ENCODE measurements at regions not wholly inside any gene's neighbourhood (a gene's known extent, or its start where the extent isn't known, plus 50 kb on each side); places are given as distances from the start of the nearest gene placed in this dataset.
"Not testable (repeated sequence)": the region's sequence is repeated elsewhere in the genome, so short reads cannot be mapped to it uniquely, and the experiment has no call there.

DNA sequence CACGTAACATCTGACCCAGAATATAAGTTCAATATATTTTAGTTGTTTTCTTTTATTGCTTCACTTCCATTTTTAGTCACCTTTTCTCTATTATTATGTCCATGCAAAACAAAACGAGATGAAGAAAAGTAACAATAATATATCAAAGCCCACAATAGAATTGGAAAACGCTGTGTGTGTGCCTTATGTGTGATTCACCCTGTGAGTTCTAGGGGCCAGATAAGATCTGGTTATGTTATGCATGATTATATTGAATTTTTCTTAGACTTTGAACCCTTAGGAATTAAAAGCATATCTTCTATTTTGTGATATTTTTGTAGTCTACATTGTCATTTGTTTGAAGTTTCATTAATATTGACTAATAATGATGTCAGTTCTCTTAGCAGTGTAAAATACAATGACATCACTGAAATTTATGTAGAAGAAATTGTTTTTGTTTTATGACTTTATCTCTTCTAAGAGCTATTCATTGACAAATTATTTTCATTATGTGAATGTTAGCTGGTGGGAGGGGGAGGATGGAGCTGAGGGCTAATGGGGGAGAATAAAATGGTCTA is 243.6 kb downstream of the TFAP2B start:
- DNase-seq = no peak

DNA sequence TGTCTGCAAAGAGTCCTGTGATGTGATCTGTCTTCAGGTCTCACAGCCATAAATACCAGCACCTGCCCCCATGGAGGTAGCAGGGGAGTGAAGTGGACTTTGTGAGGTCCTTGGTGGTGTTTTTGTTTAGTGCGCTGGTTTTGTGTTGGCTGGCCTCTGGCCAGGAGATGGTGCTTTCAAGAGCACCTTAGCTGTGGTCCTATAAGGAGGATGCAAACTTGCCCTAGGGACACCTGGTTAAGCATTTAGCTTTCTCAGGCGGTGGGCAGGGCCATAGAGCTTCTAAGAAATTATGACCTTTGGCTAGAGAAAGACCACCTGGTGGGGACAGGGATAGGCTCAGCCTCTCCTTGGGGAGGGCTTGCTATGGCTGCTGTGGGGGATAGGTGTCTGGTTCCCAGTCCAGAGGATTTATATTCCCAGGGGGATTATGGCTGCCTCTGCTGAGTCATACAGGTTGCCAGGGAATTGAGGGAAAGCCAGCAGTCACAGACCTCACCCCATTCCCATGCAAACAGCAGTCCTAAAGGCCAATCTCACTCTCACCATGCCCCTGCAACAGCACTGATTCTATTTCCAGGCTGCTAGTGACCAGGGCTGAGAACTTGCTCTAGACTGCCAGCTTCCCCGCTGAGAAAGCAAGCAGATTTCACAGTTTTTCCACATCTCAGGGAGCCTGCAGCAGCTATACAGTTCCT is 259.3 kb downstream of the TFAP2B start:
- DNase-seq = no peak

DNA sequence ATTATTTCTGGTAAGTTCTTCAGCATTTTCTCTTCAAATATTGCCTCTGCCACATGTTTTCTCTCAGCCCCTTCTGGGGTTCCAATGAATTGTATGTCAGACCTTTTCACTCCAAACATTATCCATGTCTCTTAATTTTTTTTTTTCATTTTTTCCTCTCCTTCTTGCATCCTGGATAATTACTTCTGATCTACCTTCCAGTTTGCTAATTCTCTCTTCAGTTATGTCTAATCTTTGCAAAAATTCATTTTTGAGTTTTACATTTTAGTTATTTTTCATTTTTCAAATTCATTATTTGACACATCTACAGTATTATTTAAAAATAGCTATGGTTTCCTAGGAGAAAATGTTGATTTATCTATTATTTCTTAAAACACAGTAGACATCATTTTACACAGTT is 271.7 kb downstream of the TFAP2B start:
- DNase-seq = no peak

DNA sequence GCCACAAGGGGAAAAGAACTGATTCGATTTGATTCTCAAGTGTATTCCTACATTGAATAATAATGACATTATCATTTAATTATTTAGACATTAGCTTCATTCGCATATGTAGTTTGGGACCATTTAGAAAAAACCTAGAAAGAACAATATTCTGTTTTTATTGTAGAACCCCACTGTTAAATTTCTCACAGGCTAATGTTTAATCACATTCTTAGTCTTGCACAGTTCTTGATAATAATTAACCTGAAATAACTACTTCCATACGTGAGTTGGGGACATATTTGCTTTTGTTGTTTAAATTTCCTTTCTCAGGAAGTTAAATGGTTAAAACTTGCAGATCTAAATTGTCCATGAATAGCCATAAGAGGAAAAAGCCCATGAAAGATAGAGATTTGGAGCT is 275.2 kb downstream of the TFAP2B start:
- DNase-seq = no peak

DNA sequence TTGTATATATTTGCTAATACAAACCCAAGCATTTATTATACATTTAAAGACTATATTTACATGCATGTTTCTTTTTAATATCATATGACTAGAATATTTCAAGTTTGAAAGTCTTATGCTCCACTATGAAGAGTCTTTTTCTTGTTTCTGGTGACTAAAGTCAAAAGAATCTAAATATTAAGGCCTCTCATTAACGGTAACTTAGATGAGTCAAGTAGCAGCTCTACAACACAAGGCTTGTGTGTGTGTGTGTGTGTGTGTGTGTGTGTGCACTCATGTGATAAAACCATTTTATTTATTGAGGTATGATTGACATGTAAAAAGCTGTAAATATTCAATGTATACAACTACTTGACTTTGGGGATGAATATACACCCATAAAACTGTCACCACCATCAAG is 275.6 kb downstream of the TFAP2B start:
- no peak for DNase-seq

DNA sequence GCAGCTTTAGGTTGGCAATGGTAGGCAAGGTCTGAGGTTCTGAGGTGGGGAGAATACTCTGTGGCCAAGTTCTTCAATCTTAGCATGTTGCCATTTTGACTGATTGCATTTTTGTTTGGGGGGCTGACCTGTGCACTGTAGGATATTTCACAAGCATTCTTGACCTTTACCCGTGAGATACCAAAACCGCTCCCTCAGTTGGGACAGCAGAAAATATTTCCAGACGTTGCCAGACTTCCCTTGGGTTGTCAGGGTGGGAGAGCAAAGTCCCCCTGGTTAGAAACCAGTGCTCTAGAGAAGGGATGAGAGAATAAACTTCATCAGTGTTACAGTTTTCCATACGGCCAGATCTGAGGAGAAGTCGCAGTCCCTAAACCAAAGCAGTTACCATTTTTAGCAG is 279.6 kb downstream of the TFAP2B start:
- no peak for DNase-seq

DNA sequence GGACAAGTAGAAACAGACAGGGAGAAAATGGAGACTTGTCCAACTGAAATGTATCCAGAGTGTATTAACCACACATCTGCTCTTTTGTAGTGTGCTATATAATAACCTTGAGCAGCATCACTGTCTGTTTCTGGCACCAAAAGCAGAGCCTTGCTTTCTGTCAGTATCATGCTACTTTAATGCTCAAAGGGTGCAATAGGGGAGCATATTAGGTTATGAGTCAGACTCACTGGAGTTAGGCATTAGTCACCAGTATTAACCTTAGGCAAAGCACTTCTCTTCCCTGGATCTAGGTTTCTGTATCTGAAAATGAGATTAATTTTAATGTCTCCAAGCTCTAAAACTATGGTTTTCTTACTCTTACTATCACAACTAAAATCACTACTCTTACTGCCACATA is 280.1 kb downstream of the TFAP2B start:
- no peak for DNase-seq

DNA sequence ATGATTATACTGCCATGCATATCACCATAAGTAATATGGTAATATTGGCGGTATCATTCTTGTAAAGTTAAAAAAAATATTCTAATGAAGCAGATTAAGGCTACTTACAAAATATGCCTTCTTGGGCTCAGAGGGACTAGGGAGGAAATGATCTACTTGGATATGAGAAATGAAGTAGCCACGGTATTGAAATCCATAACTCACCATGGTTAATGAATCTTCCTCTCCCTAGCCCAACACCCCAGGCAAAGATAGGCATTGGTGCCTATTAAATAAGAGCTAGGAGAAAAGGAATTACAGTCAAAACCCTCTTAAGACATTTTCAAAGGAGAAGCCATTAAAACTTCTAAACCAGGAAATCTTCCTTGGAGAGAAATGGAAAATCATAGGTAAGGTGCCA is 280.5 kb downstream of the TFAP2B start:
- no peak for DNase-seq

DNA sequence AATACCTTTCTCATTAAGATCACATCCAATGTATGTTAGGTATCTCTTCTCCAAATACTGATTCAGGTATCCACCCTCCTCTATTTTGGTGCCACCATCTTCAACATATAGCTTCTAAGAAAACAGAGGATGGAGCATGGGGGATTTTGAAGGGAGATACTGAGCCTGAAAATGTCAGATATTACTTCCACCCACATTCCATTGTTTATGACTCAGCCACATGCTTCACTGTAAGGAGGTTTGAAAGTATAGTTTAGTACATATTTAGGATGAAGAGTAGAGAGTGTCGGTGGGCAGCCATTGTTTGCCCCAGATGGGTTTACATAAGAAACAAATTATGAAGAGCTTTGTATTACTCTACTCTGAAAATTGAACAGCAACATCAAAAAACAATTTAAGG is 286.7 kb downstream of the TFAP2B start:
- no peak for DNase-seq

DNA sequence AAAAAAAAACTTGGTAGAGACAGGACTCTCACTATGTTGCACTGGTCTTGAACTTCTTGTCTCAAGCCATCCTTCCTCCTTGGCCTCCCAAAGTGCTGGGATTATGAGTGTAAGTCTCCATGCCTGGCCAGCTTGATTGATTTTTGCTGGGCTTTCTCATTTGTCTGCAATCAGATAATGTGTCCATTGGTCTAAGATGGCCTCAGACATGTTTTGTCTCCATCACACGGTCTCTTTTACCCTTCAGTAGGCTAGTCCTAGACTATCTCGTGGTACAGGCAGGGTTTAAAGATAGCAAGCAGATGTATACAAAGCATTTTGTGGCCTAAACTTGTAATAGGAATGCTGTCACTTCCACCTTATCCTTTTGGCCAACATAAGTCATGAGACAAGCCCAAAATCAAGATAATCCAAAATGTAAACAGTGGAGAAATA is 289.1 kb downstream of the TFAP2B start:
- DNase-seq = no peak

DNA sequence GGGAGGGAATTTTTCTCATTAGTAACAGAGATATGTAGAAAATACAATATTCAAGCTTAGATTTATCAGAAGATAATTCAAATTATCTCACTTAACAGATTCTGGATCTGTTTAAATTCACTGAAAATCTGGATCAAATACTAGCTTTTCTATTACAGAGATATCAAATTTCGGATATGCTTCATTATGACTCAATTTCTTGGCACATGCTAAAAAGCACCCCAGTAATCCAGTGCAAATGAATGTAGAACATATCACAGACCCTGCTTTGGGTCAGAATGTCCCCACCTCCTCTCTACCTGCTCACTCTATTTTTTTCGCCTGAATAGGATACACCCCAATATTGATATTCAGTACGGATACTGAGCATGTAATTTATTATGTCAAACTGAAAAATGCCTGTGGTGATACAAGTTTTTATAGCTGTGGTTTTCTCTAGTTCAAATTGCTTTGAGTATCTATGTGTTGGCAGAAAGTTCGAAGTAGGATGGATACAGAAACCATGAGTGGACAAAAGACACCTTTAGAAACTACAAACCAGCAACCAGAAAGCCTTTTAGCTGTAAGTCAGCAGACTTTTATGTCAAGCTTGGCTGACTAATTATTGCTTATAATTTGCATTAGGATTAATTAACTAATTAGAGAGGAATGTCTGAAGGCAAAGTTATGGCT is 290.0 kb downstream of the TFAP2B start:
- DNase-seq = no peak

DNA sequence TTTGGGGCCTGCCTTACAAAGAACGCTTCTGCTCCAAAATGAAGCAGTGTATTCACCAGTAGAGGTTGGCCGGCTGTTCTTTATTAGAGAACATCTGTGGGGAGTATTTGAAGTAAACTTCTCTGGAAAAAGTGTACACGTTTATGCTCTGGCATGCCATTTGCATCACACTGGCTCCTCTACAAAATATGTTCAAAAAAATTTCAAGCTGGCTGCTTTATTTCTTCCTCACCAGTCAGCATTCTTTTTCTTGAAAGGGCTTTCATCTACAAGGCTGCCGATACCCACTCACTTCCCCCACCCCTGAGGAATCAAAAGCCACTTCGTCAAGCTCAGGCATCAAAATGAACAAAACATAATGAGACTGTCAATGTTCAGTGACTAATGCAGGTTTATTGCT is 294.1 kb downstream of the TFAP2B start:
- DNase-seq = no peak

DNA sequence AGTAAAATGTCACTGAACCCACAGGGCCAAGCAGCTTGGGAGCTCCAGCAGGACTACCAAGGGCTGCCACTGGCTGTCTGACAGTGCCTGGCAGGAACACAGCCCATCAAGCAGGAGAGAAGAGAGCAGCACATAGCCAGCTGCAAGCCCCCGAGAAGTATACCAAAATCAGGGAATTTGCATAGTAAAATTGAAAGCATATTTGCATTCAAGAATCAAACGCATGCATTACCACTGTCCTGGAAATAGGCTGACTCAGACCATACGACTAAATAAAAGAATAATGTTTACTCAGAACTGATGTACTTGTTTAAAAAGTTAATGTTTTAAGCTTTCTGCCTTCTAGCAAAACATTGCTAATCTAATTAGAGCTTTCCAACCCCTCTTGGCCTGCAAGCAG is 298.1 kb downstream of the TFAP2B start:
- no peak for DNase-seq

DNA sequence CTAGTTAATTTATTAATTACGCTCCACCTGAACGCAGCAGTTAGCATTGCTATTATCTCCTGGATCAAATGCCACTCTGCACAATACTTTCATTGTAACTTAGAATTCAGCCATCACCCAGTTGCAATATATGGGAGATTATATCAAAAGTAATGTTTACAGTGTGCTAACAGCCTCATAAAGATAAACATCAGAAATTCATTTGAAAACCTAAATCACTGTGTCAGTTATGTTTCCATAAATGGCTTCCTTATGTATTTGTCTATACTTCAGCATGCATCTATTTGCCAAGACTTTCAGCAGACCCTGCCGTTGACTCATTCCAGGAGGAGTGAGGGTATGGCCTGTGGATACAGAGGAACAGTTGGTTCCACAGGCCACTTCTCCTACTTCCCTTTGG is 300.1 kb downstream of the TFAP2B start:
- no peak for DNase-seq

DNA sequence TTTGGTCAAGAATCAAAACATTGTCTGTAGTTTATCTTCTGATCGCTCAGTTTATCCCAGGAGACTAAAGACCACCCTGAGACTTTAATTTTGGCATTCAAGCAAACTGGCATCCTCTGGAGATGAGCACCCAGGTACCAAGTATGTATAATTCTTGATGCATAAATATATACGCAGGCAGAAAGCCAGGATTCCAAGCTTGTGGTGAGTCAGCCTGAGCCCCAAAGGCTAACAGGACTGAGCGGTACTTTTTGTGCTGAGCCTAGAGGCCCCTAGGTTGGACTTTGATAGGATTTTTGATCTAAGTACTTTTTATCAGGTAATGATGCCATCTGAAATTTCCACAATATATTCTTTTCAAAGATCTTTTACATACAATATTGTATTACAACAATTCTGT is 301.3 kb downstream of the TFAP2B start:
- peak; percentile 57 for DNase-seq

DNA sequence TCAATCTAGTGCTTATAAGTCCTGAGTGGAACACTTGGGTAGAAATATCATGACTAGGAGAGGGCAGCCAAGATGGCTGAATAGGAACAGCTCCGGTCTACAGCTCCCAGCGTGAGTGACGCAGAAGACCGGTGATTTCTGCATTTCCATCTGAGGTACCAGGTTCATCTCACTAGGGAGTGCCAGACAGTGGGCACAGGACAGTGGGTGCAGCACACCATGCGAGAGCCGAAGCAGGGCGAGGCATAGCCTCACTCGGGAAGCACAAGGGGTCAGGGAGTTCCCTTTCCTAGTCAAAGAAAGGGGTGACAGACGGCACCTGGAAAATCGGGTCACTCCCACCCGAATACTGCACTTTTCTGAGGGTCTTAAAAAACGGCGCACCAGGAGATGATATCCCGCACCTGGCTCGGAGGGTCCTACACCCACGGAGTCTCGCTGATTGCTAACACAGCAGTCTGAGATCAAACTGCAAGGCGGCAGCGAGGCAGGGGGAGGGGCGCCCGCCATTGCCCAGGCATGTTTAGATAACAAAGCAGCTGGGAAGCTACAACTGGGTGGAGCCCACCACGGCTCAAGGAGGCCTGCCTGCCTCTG is 302.8 kb downstream of the TFAP2B start:
- not testable (repeated sequence) for DNase-seq

DNA sequence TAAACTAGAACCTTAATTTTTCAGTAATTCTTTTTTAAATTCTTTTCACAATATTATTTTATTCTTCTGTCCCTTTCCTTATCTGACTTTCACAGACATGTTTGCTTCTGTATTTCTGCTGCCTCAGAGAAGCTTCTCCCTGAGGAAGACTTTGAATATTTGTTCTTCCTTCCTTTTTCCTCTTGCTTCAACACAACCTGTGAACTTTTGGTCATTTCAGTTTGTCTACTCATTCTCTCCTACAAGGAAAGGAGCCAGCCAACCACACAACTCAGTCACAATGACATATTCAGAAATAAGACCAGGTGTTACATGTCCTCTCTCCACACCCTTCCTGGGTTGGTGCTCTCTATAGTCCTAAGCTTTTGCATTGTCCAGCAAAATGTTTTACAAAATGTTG is 310.4 kb downstream of the TFAP2B start:
- no peak for DNase-seq

DNA sequence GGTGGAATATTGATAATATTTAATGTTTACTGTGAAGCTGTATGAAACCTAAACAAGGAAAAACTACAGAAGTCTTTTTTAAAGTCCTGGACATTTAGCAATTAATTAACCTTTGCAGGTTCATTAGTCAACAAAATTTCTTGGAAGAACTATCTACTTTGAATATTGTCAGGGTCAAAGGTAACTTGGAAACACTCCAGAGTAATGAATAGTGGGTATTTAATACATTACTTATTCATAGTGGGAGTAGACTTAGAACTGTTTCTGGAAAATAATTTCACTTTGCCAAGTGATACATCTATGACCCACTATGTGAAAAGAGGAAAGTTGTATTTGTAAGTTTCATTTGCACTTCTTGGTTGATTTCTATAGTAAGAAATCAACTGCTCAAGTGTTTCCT is 319.1 kb downstream of the TFAP2B start:
- DNase-seq = no peak

DNA sequence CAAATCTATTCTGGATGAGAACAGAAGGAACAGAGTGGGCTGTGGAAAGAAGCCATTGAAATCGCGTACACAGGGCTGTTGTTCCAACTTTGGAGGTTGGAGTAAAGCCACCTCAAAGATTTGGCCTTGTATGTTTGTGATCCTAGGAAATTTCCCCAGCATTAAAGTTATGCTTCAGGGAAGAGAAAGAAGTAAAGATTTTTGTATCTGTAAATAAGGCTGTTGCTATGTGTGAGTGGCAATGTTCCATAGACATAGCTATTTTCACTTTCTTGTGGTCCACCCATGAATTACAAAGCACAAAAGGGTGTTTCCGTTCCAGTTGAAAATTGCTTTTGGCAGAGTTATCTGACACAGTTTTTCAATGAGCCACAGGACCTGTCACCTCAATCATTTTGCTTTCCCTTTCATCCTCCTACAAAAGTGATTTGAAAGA is 321.3 kb downstream of the TFAP2B start:
- DNase-seq = no peak

DNA sequence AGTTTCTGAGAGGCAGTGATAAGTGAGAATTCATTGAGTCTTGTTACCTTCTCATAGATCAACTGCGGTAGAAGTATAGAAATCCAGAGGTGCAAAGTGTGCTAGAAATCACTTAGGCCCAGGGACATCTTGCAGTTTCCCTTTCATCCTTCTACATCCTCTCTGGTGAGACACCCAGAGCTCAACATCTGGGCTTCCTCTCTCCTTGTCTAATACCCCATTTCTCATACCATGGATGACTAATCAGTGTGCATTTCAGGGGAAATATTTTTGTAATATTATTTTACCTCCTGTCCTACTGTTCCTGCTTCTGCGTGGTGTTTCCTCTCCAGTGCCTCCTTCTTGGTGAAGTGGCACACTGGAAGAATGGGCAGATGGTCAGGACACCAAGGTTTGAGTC is 322.4 kb downstream of the TFAP2B start:
- DNase-seq = no peak

DNA sequence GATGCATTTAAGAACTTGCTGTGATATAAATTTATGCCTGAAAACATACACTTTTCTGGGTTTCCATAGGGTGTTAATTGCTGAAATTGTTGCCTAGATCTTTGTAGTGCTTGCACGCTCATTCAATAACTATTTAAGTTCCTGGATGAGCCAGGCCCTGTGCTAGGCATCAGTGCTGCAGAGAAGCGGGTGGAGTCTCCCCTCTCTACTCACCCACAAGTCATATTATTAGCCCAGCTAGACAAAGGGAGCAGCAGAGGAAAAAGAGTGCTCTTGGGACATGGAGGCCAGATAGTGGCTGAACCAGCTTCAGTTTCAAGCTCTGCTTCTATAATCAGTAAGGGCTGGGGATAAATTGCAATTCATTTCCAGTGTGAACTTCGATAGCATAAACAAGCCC is 329.1 kb downstream of the TFAP2B start:
- no peak for DNase-seq

DNA sequence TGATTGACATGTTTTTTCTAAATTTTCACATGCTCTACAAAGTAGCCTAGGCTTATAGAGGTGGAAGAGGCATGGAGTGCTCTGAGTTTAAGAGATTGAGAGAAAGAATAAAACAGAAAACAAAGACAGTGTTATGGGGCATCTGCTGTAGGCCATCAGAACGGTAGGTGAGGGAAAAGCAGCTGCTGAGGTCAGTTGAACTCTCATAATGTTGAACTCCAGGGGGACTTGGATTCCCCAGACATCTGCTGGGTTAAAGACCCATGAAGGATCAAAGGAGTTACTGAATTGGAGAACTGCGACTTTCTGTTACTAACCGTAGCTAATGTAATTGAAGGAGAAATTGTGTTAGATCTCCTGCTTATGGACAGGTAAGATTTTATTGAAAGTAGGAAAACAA is 333.9 kb downstream of the TFAP2B start:
- no peak for DNase-seq

DNA sequence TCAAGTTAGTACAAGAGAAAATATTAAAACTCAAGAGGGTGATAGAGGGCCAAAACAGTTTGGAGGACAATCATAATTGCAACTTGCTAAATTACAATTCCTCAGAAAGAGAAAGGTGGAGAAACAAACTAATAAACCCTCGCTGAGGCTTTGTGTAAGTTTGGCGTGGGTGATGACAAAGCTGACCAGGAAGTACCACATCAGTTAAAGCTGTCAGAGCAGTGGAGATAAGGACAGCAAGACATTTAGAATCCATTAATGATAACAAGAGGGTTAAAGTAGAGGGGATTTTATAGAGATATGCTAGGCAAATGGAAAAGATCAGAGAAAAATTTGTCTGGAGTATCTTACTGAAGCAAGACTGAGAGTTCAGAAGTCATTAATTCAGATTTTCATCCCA is 334.4 kb downstream of the TFAP2B start:
- DNase-seq = no peak

DNA sequence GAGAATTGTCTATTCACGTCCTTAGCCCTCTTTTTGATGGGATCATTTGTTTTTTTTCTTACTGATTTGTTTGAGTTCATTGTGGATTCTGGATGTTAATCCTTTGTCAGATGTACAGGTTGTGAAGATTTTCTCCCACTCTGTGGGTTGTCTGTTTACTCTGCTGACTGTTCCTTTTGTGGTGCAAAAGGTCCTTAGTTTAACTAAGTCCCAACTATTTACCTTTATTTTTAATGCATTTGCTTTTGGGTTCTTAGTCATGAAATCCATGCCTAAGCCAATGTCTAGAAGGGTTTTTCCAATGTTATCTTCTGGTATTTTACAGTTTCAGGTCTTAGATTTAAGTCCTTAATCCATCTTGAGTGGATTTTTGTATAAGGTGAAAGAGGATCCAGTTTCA is 336.3 kb downstream of the TFAP2B start:
- DNase-seq = not testable (repeated sequence)

Data from COR-L47 (cell line).